ENCODE measurements at regions not wholly inside any gene's neighbourhood (a gene's known extent, or its start where the extent isn't known, plus 50 kb on each side); places are given as distances from the start of the nearest gene placed in this dataset.

DNA sequence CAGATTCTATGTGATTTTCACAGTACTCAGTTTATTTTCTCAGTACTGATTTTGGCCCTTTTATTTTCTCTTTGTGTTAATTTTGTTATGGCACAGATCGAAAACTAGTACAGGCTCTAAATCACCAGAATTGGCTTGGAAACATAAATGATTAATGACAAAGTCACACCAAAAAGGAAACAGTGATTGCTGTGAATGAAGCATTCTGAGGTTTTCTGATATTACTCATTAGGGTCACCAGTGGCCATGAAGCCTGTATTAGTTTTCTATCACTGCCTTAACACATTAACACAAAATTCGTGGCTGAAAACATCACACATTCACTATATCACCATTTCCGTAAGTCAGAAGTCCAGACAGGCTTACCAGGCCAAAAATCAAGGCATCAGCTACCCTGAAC lies 343.0 kb upstream of the THRB start:
- TF ChIP-seq CTCF (IDR thresholded peaks at IDR 0.05) (no peak), POLR2A (IDR thresholded peaks at IDR 0.05) (no peak)

Data from suprapubic skin (tissue), 3 donors.